ENCODE measurements at regions not wholly inside any gene's neighbourhood (a gene's known extent, or its start where the extent isn't known, plus 50 kb on each side); places are given as distances from the start of the nearest gene placed in this dataset.

DNA sequence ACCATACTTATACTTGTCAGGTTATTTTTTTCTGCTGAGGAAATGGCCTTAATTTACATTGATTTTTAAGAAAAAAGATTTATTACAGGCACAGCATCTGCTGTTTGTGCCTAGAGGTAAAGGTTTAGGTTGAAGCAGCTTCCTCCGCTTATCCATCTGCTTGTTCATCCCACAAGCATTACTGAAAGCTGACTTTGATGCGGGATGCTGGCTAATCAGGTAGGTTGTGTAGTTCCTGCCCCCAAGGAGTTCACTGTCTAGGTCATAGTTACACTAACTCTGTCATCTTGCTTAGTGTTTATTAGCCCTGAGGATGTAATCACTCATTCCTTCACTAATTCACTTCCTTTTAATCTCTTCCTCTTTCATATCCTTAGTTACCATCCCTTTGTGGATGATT, 377.7 kb upstream of the KAZN start:
- no peak for DNase-seq

DNA sequence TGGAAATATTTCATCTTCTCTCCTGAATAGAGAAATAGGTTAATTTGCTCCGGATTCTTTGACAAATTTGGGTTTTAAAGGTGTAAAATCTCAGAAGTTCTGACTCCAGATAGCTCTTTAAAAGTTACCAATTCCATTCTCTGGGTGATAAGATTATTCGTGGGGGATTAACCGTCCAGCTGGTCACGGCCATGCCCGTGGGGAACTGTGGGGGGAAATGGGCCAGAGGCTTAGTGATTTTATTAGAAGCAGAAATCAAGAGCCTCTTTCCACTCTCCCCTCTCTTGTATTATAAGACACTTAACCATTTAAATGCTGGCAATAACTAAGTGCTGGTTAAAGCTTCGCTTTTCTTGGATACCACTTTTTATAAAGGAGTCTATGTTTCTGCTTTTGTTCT, 376.4 kb upstream of the KAZN start:
- no peak for DNase-seq

DNA sequence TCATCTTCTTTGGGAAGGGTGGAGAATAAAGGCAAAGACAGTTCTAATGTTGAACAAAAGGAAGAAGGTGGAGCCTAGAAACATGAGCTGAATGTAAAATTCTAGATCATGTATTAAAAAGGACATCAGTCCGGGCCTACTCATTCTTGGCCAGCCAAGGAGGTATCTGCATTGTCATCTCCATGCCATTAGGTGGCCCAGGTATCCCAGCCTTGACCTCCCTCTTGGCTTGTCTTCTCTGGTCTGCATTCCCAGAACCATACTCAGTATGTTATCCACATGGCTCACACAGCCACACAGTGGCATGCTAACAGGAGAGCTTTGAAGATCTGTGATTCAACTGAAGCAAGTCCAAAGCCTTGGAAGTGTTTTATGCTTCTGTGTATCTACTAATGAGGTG, 369.8 kb upstream of the KAZN start:
- DNase-seq: no peak

DNA sequence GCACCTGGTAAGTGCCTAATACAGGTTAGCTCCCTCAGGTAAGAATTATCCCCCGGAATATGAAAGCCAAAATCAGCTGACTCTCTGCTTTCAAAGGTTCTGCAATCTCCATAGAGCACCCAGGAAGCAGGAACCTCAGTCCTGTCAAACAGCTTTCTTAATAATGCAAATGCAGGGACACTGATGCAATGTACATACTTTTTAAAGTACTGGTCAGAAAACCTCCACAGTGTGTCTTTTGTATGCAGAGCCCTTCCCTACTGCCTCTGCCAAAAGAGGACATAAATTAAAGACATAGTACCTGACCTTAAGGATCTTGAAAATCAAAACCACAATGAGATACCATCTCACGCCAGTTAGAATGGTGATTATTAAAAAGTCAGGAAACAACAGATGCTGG, 365.0 kb upstream of the KAZN start:
- DNase-seq: no peak

DNA sequence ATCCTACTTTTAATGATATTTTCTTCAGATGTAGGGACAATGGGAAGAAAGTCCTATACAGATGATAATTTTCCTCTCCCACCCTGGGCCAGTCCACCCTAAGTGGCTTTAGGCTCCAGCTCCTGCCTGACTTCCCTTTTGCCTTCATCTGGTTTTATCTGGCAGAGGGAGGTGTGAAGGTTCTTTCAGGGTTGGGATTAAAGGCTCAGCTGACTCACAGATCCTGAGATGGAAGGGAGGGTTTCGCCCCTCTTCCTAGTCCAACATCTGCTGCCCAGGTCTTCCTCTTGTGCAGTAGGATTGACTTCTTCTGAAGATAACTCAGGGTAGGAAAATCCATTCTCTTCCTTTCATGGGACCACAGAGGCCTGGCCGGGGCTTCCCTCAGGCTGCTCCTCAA, 362.4 kb upstream of the KAZN start:
- DNase-seq: no peak

DNA sequence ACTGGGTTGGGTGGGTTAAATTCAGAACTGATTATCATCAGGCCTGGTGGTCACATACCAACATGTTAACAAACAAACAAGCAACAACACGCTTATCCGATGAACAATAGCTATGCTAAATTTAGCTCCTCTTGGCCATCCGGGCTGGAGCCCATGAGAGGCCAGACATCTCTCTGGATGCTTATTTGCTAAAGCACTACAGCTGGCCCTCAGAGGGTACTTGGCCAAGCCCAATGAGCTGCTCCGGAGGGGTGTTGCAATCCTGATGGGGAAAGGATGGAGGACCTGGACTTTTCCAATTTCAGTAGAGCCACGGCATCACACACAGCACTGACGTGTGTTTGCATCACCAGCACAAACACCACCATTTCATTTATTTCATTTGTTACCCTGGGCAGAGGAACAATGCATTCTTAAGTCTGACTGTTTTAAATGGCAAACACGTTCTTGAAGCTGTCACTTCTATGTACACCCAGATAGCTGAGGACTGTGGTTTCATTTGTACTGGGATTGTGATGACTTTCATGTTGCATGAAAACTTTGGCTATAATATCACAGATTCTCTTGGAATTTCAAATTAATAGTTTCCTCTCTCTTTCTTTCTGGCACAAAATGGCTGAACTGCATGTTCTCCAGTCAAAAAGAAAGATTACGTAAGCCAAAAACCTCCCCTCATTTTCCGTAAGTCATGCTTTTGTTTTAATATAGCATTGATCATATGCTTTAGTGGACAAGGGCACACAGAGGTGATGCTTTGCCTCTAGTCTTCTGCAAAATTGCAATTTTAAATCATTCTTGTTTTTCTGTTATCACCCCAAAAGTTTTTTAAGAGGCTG, 359.8 kb upstream of the KAZN start:
- no peak for DNase-seq

DNA sequence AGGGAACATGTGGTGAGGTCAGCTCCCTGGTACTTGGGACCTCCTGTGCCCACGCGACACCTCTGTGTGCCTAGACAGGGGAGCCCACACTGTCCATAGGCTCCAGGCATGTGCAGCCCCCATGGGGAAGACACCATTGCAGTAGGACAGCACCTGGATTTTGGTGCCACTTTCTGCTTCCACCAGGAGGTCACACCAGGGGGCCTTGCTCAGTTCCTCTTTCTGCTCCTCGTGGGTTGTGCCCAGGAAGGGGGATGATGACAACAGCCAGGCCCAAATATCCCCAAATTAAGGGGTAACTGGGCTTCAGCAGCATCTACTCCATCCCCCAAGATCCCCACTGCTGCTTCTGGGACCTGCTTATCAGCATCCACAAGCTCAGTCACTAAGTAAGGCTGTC, 358.2 kb upstream of the KAZN start:
- no peak for DNase-seq

DNA sequence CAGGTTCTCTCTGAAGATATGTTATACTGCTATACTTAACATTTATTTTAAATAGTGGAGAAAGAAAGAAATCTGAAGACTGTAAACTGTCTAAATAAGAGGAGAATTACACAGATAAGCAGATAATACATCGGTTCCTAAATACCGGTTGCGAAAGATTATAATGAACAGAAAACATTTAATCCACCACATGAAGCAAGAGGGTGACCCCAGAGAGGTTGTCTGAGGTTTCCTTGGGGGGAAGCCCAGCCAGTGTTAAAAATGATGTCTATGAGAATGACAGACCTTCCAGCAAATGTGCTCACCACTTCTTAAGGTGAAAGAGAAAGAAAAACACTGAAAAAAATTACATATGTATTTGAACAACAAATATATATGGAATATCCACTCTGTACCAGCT, 356.4 kb upstream of the KAZN start:
- DNase-seq: no peak

DNA sequence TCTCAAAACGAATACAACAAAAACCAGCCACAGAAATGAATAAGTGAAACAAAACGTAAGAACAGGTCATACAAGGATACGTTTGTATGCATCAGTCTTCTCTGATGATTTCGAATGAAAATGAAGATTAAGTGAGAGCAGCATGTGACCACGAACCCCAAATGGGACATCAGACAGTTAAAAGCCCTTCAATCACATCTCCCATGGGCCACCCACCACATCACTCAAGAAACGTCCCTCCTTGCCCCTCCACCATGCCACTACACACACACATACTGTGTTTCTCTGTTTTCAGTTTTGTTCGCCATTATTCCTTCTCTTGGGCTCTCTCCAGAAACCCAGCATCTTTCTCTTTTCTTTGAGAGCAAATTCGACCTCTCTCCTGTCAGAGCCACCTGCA, 355.6 kb upstream of the KAZN start:
- DNase-seq: no peak

DNA sequence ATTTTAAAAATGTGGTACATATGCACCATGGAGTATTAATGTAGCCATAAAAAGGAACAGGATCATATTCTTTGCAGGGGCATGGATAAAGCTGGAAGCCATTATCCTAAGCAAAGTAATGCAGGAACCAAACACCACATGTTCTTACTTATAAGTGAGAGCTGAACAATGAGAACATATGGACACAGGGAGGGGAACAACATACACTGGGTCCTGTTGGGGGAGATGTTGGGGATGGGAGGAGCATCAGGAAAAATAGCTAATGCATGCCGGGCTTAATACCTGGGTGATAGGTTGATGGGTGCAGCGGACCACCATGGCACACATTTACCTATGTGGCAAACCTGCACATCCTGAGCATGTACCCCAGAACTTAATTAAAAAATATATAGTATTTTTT, 352.5 kb upstream of the KAZN start:
- DNase-seq: no peak

DNA sequence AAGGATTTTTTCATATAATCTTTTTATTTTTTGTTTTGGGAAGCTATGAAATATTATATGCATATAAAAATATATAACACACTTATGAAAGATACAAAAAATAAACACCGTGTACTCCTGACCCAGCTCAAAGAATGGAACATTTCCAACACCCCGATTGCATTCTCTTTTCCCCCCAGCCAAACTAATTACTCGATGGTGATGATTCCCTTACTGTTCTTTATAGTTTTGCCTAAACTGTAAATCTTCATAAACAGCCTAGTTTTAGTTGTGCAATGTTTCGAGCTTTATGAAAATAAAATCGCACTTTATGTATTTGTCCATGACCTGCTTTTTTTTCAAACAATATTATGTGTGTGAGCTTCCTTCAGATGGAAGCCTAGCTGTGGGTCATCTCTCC, 352.0 kb upstream of the KAZN start:
- no peak for DNase-seq

DNA sequence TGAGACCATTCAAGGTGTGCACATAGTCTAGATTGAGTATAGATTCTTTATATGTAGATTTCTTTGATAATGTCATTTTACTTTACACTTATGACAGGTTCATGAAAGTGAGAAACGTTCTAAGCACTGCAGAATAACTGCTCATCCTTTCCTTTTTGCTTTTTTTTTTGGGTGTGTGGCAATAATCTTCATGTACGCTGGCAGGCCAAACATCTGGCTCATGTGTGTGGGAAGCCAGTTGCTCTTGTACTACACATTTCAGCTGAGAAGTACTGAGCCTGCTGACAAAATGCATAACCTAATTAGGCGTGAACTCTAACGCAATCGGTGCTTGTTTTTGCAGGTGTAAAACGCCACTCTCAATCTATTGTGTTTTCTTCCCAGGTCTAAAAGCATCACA, 350.8 kb upstream of the KAZN start:
- peak in 1 of 2 experiments; percentile 8 for DNase-seq

DNA sequence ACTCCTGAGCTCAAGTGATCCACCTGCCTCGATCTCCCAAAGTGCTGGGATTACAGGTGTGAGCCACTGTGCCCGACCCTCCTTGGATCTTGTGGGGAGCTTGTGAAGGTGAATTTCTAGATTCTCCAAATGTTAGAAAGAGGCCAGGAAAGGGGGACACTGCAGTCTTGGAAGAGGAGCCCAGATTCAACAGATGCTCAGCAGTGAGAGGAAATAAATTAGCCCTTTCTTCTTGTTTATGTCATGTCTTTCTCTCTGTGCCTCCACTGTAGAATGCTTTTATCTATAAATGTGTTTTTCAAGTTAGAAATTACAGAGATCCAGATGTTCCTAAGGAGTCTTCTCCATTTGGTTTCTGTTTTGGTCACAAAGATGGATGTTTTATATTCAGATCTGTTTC, 346.6 kb upstream of the KAZN start:
- no peak for DNase-seq

DNA sequence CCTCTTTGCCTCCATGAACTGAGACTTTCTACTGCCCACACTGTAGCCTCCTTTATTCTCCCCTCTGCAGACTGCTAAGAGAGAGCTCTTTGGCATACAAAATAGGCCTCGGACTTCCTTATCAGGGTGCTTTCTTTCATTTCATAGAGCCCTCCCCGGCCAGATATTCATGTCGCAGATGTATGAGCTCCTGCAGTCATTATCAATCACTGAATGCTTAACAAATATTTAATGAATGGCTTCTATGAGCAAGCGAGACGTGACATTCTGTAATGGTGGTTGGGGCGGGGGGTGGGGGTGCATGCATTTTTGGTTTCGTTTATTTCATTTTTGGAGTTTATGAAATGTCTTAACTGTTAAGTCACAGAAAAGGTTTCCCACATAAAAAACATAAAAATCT, 344.8 kb upstream of the KAZN start:
- DNase-seq: no peak

DNA sequence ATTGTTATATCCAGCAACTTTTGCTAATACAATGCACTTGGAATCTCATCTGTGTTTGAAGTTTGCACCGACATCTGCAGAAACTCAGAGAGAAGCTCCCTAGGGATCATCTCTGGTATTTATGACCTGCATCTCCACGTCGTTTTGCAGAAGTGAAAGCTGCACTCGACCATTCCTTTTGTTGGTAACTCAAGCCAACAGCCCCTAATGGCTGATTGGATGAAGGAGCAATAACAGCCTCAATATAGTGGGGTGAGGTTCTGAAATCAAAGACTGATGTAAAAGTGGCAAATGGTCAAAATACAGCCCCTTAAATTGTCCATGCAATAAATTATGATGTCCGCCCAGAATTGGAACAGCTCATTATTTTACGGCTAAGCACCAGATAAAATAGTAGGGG, 344.2 kb upstream of the KAZN start:
- no peak for DNase-seq

DNA sequence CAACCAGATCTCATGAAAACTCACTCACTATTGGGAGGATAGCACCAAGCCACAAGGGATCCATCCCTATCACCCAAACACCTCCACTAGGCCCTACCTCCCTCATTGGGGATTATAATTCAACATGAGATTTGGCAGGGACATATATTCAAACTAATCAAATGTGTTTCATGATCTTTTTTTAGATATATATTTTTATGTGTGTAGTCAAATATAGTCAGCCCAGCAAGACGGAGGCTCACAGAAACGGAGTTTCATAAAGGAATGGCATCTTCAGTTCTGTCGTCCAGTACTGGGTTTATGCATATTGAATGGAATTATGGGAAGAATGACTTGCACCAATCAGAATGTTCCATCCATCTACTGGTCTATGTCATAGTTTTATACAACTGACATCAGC, 343.3 kb upstream of the KAZN start:
- DNase-seq: no peak

DNA sequence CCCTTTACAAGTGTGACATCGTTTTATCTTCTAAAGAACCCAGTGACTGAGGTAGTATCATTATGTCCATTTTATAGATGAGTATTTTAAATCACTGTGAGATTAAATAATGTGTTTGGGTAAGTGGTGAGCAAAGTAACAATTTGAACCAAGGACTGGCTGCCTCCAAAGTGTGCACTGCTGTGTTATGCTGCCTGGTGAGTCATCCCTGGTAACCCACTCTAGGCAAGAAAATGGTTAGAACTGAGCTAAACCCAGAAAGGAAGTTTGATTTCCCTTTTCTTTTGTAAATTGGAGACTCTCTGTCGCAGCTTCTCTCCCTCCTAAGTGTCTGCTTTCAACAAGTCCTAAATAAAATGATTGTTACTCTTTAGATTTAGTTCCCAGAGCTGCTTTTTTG, 342.8 kb upstream of the KAZN start:
- no peak for DNase-seq

DNA sequence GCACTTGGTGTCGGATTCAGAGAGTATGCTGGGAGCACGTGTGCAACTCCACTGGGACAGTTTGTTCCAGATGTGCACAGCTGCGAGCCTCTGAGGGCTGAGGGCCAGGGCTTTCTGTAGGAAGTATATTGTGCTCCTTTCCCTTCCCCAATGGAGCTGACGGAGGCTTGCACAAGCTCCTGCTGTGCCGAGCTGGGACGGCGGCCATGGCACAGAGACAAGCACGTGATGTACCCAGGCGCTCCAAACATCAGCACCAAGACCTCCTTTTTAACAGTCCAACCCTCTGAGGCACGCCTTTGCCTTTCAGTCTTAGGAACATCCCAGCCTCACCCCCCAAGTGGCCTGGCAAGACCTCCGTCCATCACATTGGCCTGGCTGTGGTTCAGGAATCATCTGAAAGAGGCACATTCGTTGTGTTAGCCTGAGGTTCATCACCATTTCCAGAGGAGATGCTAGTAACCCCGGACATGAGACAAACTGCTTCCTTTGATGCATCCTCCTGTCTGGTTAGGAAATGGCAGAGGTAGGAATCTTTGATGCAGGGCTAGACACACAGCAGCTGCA, 339.2 kb upstream of the KAZN start:
- DNase-seq: no peak

DNA sequence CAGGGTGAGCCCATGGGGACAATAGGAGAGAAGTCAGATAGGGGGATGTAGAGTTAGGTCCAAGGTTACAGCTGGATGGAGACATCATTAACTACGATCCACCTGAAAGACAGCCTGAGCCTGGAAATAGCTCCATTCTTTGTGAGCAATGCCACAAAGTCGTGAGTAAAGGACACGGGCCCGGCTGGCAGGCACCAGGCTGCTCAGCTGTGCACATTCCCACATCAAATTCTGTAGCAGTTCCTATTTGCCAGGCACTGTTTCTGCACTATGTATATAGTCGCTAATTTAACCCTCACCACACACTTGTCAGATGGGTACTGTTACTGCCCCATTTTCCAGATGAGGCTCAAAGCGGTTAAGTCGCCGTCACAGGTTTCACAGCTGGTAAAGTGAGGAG, 338.0 kb upstream of the KAZN start:
- no peak for DNase-seq

DNA sequence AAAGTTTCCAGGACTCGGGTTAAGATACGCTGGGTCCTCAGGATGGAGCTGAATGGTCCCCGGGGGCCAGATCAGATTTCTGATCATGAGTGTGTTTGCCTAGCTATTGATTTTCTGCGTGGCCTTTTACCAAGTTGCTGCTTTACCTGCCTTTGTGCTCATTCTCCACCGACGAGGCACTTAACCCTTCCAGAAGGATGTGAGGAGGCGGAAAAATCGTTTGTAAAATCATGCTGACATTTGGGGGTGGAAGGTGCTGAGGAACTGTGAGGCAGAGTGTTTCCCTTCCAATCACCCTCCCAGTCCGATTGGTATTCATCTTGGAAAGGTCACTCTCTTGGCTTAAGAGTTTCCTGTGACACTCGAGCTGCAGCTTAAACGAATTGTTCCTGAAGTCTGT, 337.1 kb upstream of the KAZN start:
- DNase-seq: no peak

DNA sequence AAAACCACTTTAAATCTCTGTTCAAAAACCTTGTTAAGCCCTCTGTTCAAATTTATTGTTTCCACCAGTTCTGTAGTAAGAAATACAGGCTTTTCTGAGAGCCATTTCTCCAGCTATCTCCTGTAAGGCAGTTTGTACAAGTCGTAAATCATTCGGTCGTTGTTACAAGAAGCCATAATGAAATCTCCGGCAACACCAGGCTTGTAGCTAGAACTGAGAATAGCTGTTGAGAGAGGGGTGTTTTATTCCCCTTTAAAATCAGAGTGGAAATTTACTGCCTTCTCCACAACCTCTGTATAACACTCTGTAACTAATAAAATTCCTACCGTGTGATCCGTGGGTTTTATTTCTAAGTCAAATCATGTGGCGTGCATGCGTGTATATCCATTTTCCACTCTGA, 335.8 kb upstream of the KAZN start:
- no peak for DNase-seq

DNA sequence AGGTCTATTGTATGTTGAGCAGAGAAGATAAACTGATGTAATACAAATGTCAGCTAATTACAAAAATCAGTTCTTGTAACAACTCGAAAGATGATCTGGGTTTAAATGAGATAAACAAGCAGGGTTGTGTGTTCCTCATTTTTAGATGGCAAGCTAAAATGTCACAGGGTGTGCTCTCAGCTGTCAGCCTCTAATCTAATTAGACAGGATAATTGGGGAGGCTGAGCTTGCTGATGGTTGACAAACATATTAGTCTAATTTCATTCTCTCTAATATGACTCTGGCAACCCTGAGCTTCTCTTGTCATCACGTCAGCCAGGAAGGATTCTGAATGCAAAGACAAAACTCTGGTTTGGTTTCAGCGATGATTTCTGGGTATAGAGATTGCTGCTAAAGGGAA, 335.3 kb upstream of the KAZN start:
- peak in 1 of 2 experiments; percentile 36 for DNase-seq

DNA sequence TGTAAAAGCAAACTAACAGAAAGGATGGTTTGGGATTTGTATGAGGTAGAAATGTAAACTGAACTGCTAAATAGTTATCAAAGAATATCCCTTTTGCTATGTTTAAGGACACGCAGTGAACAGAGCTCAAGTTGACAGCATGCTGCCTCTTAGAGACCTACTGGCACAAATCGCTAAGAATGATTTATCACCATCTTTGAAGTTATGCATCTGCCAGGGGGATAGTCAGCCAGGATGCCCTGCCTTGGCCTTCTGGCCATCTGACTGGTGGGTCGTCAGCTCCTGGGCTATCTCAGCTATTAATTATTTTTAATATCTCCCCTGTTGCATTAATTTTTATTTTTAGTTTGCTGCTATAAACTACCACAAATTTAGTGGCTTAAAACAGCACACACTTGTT, 334.8 kb upstream of the KAZN start:
- no peak for DNase-seq

DNA sequence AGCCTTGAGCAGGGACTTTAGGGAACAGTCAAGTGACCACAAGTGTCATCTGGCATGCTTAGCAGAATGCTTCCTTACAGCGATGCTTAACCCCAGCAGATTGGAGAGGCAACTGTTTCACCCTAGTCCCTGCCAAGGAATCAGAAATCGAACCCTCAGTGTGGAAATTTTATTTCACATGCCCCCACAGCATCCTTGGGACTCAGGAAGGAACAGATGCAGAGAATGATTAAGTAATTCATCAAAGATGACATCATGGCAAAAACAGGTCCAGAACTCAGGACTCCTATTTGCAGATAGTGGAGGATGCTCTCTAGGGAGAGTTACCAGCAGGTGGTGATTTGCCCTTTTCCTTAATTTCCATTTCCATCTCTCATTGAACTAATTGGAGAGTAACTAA, 333.0 kb upstream of the KAZN start:
- no peak for DNase-seq

DNA sequence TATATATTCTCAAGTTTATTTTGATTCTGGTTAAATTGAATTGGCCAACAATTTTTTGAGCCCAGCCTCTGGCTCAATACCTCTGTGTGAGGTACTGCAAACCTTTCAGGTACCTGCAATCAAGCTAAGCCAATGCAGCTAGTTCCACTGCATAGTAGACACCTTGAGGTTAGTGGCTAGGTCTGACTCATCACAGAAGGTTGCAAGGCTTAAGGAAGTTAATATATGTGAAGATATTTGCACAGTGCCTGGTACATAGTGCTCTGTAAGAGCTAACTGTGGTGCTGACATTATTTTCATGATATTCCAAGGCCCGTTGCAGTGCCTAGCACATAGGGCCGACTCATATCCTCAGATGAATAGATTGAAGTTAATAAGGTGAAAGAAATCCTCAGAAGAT, 330.5 kb upstream of the KAZN start:
- DNase-seq: no peak
